Nephron (organoid): ENCODE measurements at regions not wholly inside any gene's neighbourhood (a gene's known extent, or its start where the extent isn't known, plus 50 kb on each side); places are given as distances from the start of the nearest gene placed in this dataset.

ENCODE experiments used
- H3K27ac Mint-ChIP-seq, 3 experiments: 2 replicates each; pipeline ENCODE4 v1.8.0; 2020; ENCODE audit warnings: mixed read lengths in 3 of 3, mild to moderate bottlenecking in 2 of 3, moderate library complexity in 1 of 3
- H3K27me3 Mint-ChIP-seq: 2 replicates; pipeline ENCODE4 v1.8.0; 2021; ENCODE audit warnings: low read depth, mild to moderate bottlenecking, moderate library complexity, mixed read lengths
- H3K36me3 Mint-ChIP-seq: 2 replicates; pipeline ENCODE4 v1.8.0; 2020; ENCODE audit warnings: low read depth, mixed read lengths
- H3K4me1 Mint-ChIP-seq: 2 replicates; pipeline ENCODE4 v1.8.0; 2020; ENCODE audit warnings: mixed read lengths
- H3K4me3 Mint-ChIP-seq, 3 experiments: 2 replicates each; pipeline ENCODE4 v1.8.0; 2020; ENCODE audit warnings: mild to moderate bottlenecking in 3 of 3, mixed read lengths in 3 of 3, moderate library complexity in 2 of 3
- H3K9me3 Mint-ChIP-seq: 2 replicates; pipeline ENCODE4 v1.8.0; 2020; ENCODE audit warnings: mixed read lengths
- CTCF ChIP-seq, 3 experiments: fragments of 200-600 bp; sonication (generic); IDR thresholded peaks; one replicate each; pipeline ENCODE4 v1.5.0; 2021; ENCODE audit warnings: antibody characterized with exemption in 3 of 3; ENCODE audit not compliant: unreplicated experiment in 3 of 3

GRCh38 chr20:5492937-5493336 lies 117.9 kb downstream of the GPCPD1 start:
- H3K9me3 Mint-ChIP-seq = no peaks in the 10 kb centered on the region
- peaks cover 4% of the 10 kb centered on the region for H3K27me3 Mint-ChIP-seq
- TF ChIP-seq CTCF (IDR thresholded peaks at IDR 0.05; ENCODE audit: unreplicated experiment in 3 of 3) = no peak
- no peak overlapping the region for H3K4me3 Mint-ChIP-seq
- H3K4me1 Mint-ChIP-seq = no peaks in the 10 kb centered on the region
- H3K27ac Mint-ChIP-seq = no peak overlapping the region
- H3K36me3 Mint-ChIP-seq = no peaks in the 10 kb centered on the region

GRCh38 chr20:5491455-5491854 lies 119.4 kb downstream of the GPCPD1 start:
- H3K9me3 Mint-ChIP-seq = no peaks in the 10 kb centered on the region
- H3K27me3 Mint-ChIP-seq = peaks cover 11% of the 10 kb centered on the region
- no peak overlapping the region for H3K4me3 Mint-ChIP-seq
- H3K4me1 Mint-ChIP-seq = no peaks in the 10 kb centered on the region
- no peak overlapping the region for H3K27ac Mint-ChIP-seq
- no peaks in the 10 kb centered on the region for H3K36me3 Mint-ChIP-seq
- TF ChIP-seq CTCF (IDR thresholded peaks at IDR 0.05; ENCODE audit: unreplicated experiment in 3 of 3) = no peak

- Mint-ChIP-seq H3K36me3 (no peaks in the 10 kb centered on the region), H3K4me3 (no peak overlapping the region), H3K27me3 (peaks cover 11% of the 10 kb centered on the region), H3K4me1 (no peaks in the 10 kb centered on the region), H3K9me3 (no peaks in the 10 kb centered on the region), H3K27ac (no peak overlapping the region)
- no peak for TF ChIP-seq CTCF (IDR thresholded peaks at IDR 0.05; ENCODE audit: unreplicated experiment in 3 of 3)
Observed at GRCh38 chr20:5489601-5490000, 121.2 kb downstream of the GPCPD1 start.

GRCh38 chr20:5488823-5489222 lies 122.0 kb downstream of the GPCPD1 start:
- no peak overlapping the region for H3K27ac Mint-ChIP-seq
- no peaks in the 10 kb centered on the region for H3K36me3 Mint-ChIP-seq
- H3K9me3 Mint-ChIP-seq = no peaks in the 10 kb centered on the region

GRCh38 chr20:5486377-5487054 lies 124.3 kb downstream of the GPCPD1 start:
- H3K9me3 Mint-ChIP-seq = no peaks in the 10 kb centered on the region
- no peak for TF ChIP-seq CTCF (IDR thresholded peaks at IDR 0.05; ENCODE audit: unreplicated experiment in 3 of 3)
- H3K4me1 Mint-ChIP-seq = no peaks in the 10 kb centered on the region
- no peaks in the 10 kb centered on the region for H3K36me3 Mint-ChIP-seq
- H3K27me3 Mint-ChIP-seq = peaks cover 11% of the 10 kb centered on the region
- H3K27ac Mint-ChIP-seq = no peak overlapping the region
- H3K4me3 Mint-ChIP-seq = no peak overlapping the region

More at GRCh38 chr20:5488823-5489222, 122.0 kb downstream of the GPCPD1 start:
- H3K4me1 Mint-ChIP-seq = no peaks in the 10 kb centered on the region
- TF ChIP-seq CTCF (IDR thresholded peaks at IDR 0.05; ENCODE audit: unreplicated experiment in 3 of 3) = no peak
- no peak overlapping the region for H3K4me3 Mint-ChIP-seq
- peaks cover 11% of the 10 kb centered on the region for H3K27me3 Mint-ChIP-seq

GRCh38 chr20:5484926-5485325 lies 125.9 kb downstream of the GPCPD1 start:
- H3K4me1 Mint-ChIP-seq = no peaks in the 10 kb centered on the region
- peaks cover 11% of the 10 kb centered on the region for H3K27me3 Mint-ChIP-seq
- no peak overlapping the region for H3K27ac Mint-ChIP-seq
- no peak overlapping the region for H3K4me3 Mint-ChIP-seq
- TF ChIP-seq CTCF (IDR thresholded peaks at IDR 0.05; ENCODE audit: unreplicated experiment in 3 of 3) = no peak
- H3K9me3 Mint-ChIP-seq = no peaks in the 10 kb centered on the region
- no peaks in the 10 kb centered on the region for H3K36me3 Mint-ChIP-seq
